SK-N-SH treated with all-trans-retinoic acid at 6 μM for 48 hours (cell line): ENCODE measurements at regions not wholly inside any gene's neighbourhood (a gene's known extent, or its start where the extent isn't known, plus 50 kb on each side); places are given as distances from the start of the nearest gene placed in this dataset.

Source experiments
- ARNTL ChIP-seq: fragments of 450-650 bp; formaldehyde crosslinking; IDR thresholded peaks from 2 replicates; pipeline ENCODE4 v1.5.0; 2020; ENCODE audit warnings: low read depth, mild to moderate bottlenecking, moderate library complexity, borderline replicate concordance
- ISL1 ChIP-seq: fragments of 250-450 bp; sonication (Bioruptor Pico); IDR thresholded peaks from 2 replicates; pipeline ENCODE4 v2.1.2; 2022; ENCODE audit warnings: mild to moderate bottlenecking, moderate library complexity
- OSR1 ChIP-seq: fragments of 250-450 bp; sonication (Bioruptor Pico); IDR thresholded peaks from 2 replicates; pipeline ENCODE4 v1.8.0; 2022; ENCODE audit warnings: moderate library complexity, mild to moderate bottlenecking, inconsistent platforms
- PPARA ChIP-seq: fragments of 250-450 bp; sonication (Bioruptor Pico); IDR thresholded peaks from 2 replicates; pipeline ENCODE4 v1.5.0; 2020; ENCODE audit warnings: mild to moderate bottlenecking, borderline replicate concordance
- TOX ChIP-seq: fragments of 250-450 bp; sonication (Bioruptor Pico); IDR thresholded peaks from 2 replicates; pipeline ENCODE4 v1.8.0; 2021; ENCODE audit warnings: mild to moderate bottlenecking, moderate library complexity, borderline replicate concordance
- TF ChIP-seq, protein P1 (sequence below): fragments of 250-450 bp; sonication (Bioruptor Pico); IDR thresholded peaks from 2 replicates; pipeline ENCODE4 v1.5.0; 2020; ENCODE audit warnings: mild to moderate bottlenecking, moderate library complexity
- TF ChIP-seq, protein P2 (sequence below): fragments of 250-450 bp; sonication (Bioruptor Pico); IDR thresholded peaks from 2 replicates; pipeline ENCODE4 v1.8.0; 2020; ENCODE audit warnings: mild to moderate bottlenecking, moderate library complexity, borderline replicate concordance

DNA sequence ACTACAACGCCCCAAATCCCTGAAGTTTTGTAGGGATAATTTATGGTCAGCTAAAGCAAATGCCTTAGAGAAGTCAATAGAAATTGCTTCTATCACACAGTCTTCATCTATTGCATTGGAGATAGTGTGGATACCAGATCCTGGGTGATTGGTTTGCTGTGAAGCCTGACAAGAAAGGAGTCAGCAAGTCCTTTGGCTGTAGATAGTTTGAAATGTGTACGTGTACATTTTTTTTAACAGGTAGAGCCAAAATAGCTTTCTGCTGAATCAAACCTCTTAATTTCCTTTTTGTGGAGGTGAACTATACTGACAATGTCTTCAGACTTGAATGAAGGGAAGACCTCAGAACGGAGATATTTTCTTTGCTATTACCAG lies 312.3 kb downstream of the ZBBX start:
- TF ChIP-seq, protein P1, sequence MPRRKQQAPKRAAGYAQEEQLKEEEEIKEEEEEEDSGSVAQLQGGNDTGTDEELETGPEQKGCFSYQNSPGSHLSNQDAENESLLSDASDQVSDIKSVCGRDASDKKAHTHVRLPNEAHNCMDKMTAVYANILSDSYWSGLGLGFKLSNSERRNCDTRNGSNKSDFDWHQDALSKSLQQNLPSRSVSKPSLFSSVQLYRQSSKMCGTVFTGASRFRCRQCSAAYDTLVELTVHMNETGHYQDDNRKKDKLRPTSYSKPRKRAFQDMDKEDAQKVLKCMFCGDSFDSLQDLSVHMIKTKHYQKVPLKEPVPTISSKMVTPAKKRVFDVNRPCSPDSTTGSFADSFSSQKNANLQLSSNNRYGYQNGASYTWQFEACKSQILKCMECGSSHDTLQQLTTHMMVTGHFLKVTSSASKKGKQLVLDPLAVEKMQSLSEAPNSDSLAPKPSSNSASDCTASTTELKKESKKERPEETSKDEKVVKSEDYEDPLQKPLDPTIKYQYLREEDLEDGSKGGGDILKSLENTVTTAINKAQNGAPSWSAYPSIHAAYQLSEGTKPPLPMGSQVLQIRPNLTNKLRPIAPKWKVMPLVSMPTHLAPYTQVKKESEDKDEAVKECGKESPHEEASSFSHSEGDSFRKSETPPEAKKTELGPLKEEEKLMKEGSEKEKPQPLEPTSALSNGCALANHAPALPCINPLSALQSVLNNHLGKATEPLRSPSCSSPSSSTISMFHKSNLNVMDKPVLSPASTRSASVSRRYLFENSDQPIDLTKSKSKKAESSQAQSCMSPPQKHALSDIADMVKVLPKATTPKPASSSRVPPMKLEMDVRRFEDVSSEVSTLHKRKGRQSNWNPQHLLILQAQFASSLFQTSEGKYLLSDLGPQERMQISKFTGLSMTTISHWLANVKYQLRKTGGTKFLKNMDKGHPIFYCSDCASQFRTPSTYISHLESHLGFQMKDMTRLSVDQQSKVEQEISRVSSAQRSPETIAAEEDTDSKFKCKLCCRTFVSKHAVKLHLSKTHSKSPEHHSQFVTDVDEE, result no peak
- TF ChIP-seq, protein P2, sequence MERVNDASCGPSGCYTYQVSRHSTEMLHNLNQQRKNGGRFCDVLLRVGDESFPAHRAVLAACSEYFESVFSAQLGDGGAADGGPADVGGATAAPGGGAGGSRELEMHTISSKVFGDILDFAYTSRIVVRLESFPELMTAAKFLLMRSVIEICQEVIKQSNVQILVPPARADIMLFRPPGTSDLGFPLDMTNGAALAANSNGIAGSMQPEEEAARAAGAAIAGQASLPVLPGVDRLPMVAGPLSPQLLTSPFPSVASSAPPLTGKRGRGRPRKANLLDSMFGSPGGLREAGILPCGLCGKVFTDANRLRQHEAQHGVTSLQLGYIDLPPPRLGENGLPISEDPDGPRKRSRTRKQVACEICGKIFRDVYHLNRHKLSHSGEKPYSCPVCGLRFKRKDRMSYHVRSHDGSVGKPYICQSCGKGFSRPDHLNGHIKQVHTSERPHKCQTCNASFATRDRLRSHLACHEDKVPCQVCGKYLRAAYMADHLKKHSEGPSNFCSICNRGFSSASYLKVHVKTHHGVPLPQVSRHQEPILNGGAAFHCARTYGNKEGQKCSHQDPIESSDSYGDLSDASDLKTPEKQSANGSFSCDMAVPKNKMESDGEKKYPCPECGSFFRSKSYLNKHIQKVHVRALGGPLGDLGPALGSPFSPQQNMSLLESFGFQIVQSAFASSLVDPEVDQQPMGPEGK (CRISPR knock-in tag), result no peak
- TF ChIP-seq PPARA, result no peak
- no peak for TF ChIP-seq TOX (CRISPR knock-in tag)
- no peak for TF ChIP-seq OSR1 (CRISPR knock-in tag)
- no peak for TF ChIP-seq ISL1 (CRISPR knock-in tag)
- no peak for TF ChIP-seq ARNTL (CRISPR knock-in tag)
